ENCODE measurements at regions not wholly inside any gene's neighbourhood (a gene's known extent, or its start where the extent isn't known, plus 50 kb on each side); places are given as distances from the start of the nearest gene placed in this dataset.
A peak's percentile ranks its signal among the peaks of the same experiment; 100 is the strongest.

DNA sequence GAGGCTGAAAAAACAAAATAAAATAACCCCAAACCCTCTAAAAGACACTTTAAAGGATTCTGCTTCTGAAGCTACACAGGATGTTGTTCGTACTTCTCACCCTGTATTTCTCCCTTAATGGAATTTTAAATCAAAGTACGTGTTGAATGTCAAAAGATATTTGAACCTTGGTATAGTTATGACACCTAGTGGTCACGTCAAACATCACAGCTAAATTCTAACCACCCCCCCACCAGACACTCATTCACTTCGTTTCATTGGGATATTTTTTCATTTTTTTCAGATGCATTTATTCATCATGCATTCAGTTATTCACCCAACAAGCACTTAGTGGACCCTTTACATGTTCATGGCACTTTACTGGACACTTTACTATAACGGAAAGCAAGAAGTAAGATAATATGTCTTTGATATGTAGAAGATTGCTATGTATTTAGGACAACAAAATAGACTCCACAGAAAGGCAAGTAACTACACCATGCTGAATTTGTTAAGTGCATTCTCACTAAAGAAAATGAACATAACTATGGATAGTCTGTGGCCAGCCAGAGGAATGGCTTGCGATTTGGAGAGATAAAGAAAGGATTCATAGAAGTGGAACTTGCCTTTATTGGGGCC lies 62.5 kb upstream of the GPR174 start:
- no peak overlapping the region for H3K4me3 ChIP-seq (ENCODE audit: insufficient read length, low read depth)
- H3K9me3 ChIP-seq (ENCODE audit: insufficient read depth, low read length) = no peaks in the 10 kb centered on the region
- no peaks in the 10 kb centered on the region for H3K27me3 ChIP-seq (ENCODE audit: insufficient read depth, insufficient read length)
- H3K36me3 ChIP-seq (ENCODE audit: insufficient read depth, insufficient read length, low read length) = no peaks in the 10 kb centered on the region
- H3K4me1 ChIP-seq (ENCODE audit: insufficient read depth, insufficient read length) = no peaks in the 10 kb centered on the region
- peak; percentile 9 for DNase-seq (ENCODE audit: low read depth, low spot score)
- no peak overlapping the region for H3K9ac ChIP-seq (ENCODE audit: insufficient read length, low read depth)
- no peak for TF ChIP-seq YY1 (IDR thresholded peaks at IDR 0.05; ENCODE audit: insufficient read depth, insufficient read length)
- TF ChIP-seq SUZ12 (IDR thresholded peaks at IDR 0.05; ENCODE audit: extremely low read depth, insufficient read depth, insufficient read length) = no peak
- no peak for TF ChIP-seq ZNF274 (IDR thresholded peaks at IDR 0.05; ENCODE audit: low read depth, low read length)

GRCh38 chrX:79082899-79083298 lies 61.6 kb upstream of the GPR174 start:
- Histone ChIP-seq H3K9me3 (ENCODE audit: insufficient read depth, low read length) (no peaks in the 10 kb centered on the region), H3K36me3 (ENCODE audit: insufficient read depth, insufficient read length, low read length) (no peaks in the 10 kb centered on the region), H3K4me3 (ENCODE audit: insufficient read length, low read depth) (no peak overlapping the region), H3K4me1 (ENCODE audit: insufficient read depth, insufficient read length) (no peaks in the 10 kb centered on the region), H3K9ac (ENCODE audit: insufficient read length, low read depth) (no peak overlapping the region), H3K27me3 (ENCODE audit: insufficient read depth, insufficient read length) (no peaks in the 10 kb centered on the region)
- TF ChIP-seq ZNF274 (IDR thresholded peaks at IDR 0.05; ENCODE audit: low read depth, low read length) (no peak), YY1 (IDR thresholded peaks at IDR 0.05; ENCODE audit: insufficient read depth, insufficient read length) (no peak), SUZ12 (IDR thresholded peaks at IDR 0.05; ENCODE audit: extremely low read depth, insufficient read depth, insufficient read length) (no peak)
- DNase-seq (ENCODE audit: low read depth, low spot score) = no peak

DNA sequence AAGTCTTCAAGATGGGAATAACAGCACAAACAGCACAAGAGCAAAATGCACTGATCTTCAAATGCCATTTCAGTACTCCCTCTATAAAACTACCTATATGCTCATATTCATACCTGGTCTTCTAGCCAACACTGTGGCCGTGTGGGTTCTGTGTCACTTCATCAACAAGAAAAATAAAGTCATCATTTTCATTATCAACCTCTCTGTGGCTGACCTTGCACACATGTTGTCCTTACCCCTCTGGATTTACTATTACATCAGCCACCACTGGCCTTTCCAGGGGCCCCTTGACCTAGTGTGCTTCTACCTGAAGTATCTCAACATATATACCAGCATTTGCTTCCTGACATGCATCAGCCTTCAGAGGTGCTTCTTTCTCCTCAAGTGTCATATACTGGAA lies 59.6 kb upstream of the GPR174 start:
- H3K9ac ChIP-seq (ENCODE audit: insufficient read length, low read depth) = no peak overlapping the region
- H3K4me1 ChIP-seq (ENCODE audit: insufficient read depth, insufficient read length) = no peaks in the 10 kb centered on the region
- no peaks in the 10 kb centered on the region for H3K36me3 ChIP-seq (ENCODE audit: insufficient read depth, insufficient read length, low read length)
- H3K4me3 ChIP-seq (ENCODE audit: insufficient read length, low read depth) = no peak overlapping the region
- H3K9me3 ChIP-seq (ENCODE audit: insufficient read depth, low read length) = no peaks in the 10 kb centered on the region
- TF ChIP-seq YY1 (IDR thresholded peaks at IDR 0.05; ENCODE audit: insufficient read depth, insufficient read length) = no peak
- no peak for DNase-seq (ENCODE audit: low read depth, low spot score)
- no peaks in the 10 kb centered on the region for H3K27me3 ChIP-seq (ENCODE audit: insufficient read depth, insufficient read length)

GRCh38 chrX:79089896-79090584 lies 54.4 kb upstream of the GPR174 start:
- no peaks in the 10 kb centered on the region for H3K36me3 ChIP-seq (ENCODE audit: insufficient read depth, insufficient read length, low read length)
- no peaks in the 10 kb centered on the region for H3K27me3 ChIP-seq (ENCODE audit: insufficient read depth, insufficient read length)
- no peak overlapping the region for H3K4me3 ChIP-seq (ENCODE audit: insufficient read length, low read depth)
- H3K9ac ChIP-seq (ENCODE audit: insufficient read length, low read depth) = no peak overlapping the region
- no peaks in the 10 kb centered on the region for H3K4me1 ChIP-seq (ENCODE audit: insufficient read depth, insufficient read length)
- DNase-seq (ENCODE audit: low read depth, low spot score) = no peak
- no peaks in the 10 kb centered on the region for H3K9me3 ChIP-seq (ENCODE audit: insufficient read depth, low read length)
- no peak for TF ChIP-seq SUZ12 (IDR thresholded peaks at IDR 0.05; ENCODE audit: extremely low read depth, insufficient read depth, insufficient read length)
- TF ChIP-seq ZNF274 (IDR thresholded peaks at IDR 0.05; ENCODE audit: low read depth, low read length) = no peak
- TF ChIP-seq YY1 (IDR thresholded peaks at IDR 0.05; ENCODE audit: insufficient read depth, insufficient read length) = no peak

DNA sequence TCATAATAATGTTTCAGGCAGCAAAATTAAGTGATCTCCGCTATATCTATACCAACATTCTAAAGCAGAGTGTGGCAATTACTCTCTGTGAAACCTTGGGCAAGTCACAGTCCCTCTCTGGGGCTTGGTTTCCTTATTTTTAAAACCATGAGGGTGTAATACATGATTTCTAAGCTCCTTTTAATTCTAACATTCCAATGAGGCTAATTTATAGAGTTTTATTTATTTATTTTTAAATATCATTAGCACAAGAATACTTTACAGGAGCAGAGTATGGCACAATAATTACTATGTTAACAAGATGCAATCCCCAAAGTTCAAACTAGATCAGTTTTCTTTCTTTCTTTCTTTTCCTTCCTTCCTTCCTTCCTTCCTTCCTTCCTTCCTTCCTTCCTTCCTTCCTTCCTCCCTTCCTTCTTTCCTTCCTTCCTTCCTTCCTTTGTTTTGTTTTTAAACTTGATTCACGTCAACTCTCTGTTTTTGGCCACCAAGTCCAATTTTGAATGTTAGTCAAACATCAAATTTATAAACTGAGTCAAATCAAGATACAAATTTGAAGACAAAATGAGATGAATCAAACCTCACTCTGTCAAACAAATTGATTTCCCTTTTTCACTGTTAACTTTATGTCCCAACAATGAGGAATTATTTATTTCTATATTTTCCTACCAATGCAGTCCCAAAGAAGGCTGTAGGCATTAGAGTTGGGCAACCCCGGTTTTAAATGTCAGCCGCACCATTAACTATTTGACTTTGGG lies 50.2 kb upstream of the GPR174 start:
- Histone ChIP-seq H3K9me3 (ENCODE audit: insufficient read depth, low read length) (no peaks in the 10 kb centered on the region), H3K4me3 (ENCODE audit: insufficient read length, low read depth) (no peak overlapping the region), H3K27me3 (ENCODE audit: insufficient read depth, insufficient read length) (no peaks in the 10 kb centered on the region), H3K36me3 (ENCODE audit: insufficient read depth, insufficient read length, low read length) (no peaks in the 10 kb centered on the region), H3K4me1 (ENCODE audit: insufficient read depth, insufficient read length) (no peaks in the 10 kb centered on the region), H3K9ac (ENCODE audit: insufficient read length, low read depth) (no peak overlapping the region)
- TF ChIP-seq YY1 (IDR thresholded peaks at IDR 0.05; ENCODE audit: insufficient read depth, insufficient read length) (no peak), SUZ12 (IDR thresholded peaks at IDR 0.05; ENCODE audit: extremely low read depth, insufficient read depth, insufficient read length) (no peak), ZNF274 (IDR thresholded peaks at IDR 0.05; ENCODE audit: low read depth, low read length) (no peak)
- DNase-seq (ENCODE audit: low read depth, low spot score) = no peak
